A673 (cell line): ENCODE measurements at regions not wholly inside any gene's neighbourhood (a gene's known extent, or its start where the extent isn't known, plus 50 kb on each side); places are given as distances from the start of the nearest gene placed in this dataset.

Source experiments
- BruUV-seq: library from RNA; stranded (reverse); fragments of 400-500 nt; replicated peaks from 2 replicates; lab custom pipeline; 2021; lab: Mats Ljungman, UMichigan
- CTCF ChIA-PET: fragments of 300-600 bp; sonication (Branson Sonifier 250); formaldehyde crosslinking; loops from one replicate; lab custom pipeline; 2022; ENCODE audit warnings: antibody characterized with exemption; lab: Charles Lee
- POLR2A ChIA-PET: fragments of 300-600 bp; sonication (Branson Sonifier 250); formaldehyde crosslinking; loops from one replicate; lab custom pipeline; 2022; ENCODE audit warnings: antibody characterized with exemption; ENCODE audit not compliant: low non-redundant PET; lab: Charles Lee
- DNase-seq: peaks from one replicate; pipeline ENCODE4 v3.0.0-alpha.2; 2015; ENCODE audit warnings: low spot score
- H3K27ac ChIP-seq: fragments of 200-600 bp; sonication (generic); 2 replicates; pipeline ENCODE4 v1.5.1; 2016; ENCODE audit warnings: mixed run types, low read depth, mild to moderate bottlenecking, mixed read lengths, antibody characterized with exemption, low read length; ENCODE audit not compliant: poor library complexity, severe bottlenecking
- H3K27me3 ChIP-seq: fragments of 200-600 bp; sonication (generic); replicated peaks from 2 replicates; pipeline ENCODE4 v1.6.1; 2017; ENCODE audit warnings: mixed run types, low read depth, mild to moderate bottlenecking, mixed read lengths, antibody characterized with exemption, low read length; ENCODE audit not compliant: insufficient read depth, poor library complexity
- H3K36me3 ChIP-seq: fragments of 200-600 bp; sonication (generic); 2 replicates; pipeline ENCODE4 v1.6.1; 2016; ENCODE audit warnings: mixed run types, mild to moderate bottlenecking, mixed read lengths, antibody characterized with exemption, low read length; ENCODE audit not compliant: insufficient read depth, poor library complexity, severe bottlenecking
- H3K4me1 ChIP-seq: fragments of 200-600 bp; sonication (generic); 2 replicates; pipeline ENCODE4 v1.6.1; 2017; ENCODE audit warnings: mixed run types, mild to moderate bottlenecking, mixed read lengths, antibody characterized with exemption, low read length; ENCODE audit not compliant: insufficient read depth, poor library complexity, severe bottlenecking
- H3K4me3 ChIP-seq: fragments of 200-600 bp; sonication (generic); 2 replicates; pipeline ENCODE4 v1.5.1; 2016; ENCODE audit warnings: low read depth, mixed run types, mild to moderate bottlenecking, mixed read lengths, low read length; ENCODE audit not compliant: poor library complexity, severe bottlenecking
- H3K9me3 ChIP-seq: fragments of 200-600 bp; sonication (generic); 2 replicates; pipeline ENCODE4 v1.6.1; 2016; ENCODE audit warnings: mixed run types, low read depth, mild to moderate bottlenecking, mixed read lengths, antibody characterized with exemption, low read length; ENCODE audit not compliant: poor library complexity, severe bottlenecking
- CTCF ChIP-seq: fragments of 300-800, 200-600 bp; sonication (generic); conservative IDR thresholded peaks from 2 replicates; pipeline ENCODE4 v1.5.1; 2017; ENCODE audit warnings: low read depth, mild to moderate bottlenecking, antibody characterized with exemption, low read length, moderate library complexity, mixed read lengths
- EZH2 ChIP-seq: fragments of 200-600 bp; sonication (generic); IDR thresholded peaks from 2 replicates; pipeline ENCODE4 v1.6.1; 2017; ENCODE audit warnings: borderline replicate concordance, low read depth, mild to moderate bottlenecking, mixed read lengths, antibody characterized with exemption, low read length; ENCODE audit not compliant: poor library complexity, severe bottlenecking
- intact Hi-C: fragments of 100-400 bp; cut with micrococcal nuclease; formaldehyde crosslinking; loops from one replicate; pipeline ENCODE4 v1.10.0; 2022; ENCODE audit not compliant: unreplicated experiment

- TF ChIP-seq CTCF, result no peak
- no peak for TF ChIP-seq EZH2
- ChIA-PET POLR2A (no interaction called here), CTCF (no interaction called here)
- Histone ChIP-seq H3K27ac (no peak overlapping the region), H3K9me3 (no peaks in the 10 kb centered on the region), H3K36me3 (no peaks in the 10 kb centered on the region), H3K4me3 (no peak overlapping the region), H3K27me3 (no peaks in the 10 kb centered on the region), H3K4me1 (no peaks in the 10 kb centered on the region)
- intact Hi-C loops, result no loop called here
- no peak for DNase-seq
- no TSS peak for BruUV-seq
These were observed 1037.9 kb downstream of the ROBO2 start for GRCh38 chr3:78077842-78078241.

GRCh38 chr3:78079514-78079913 is 1039.6 kb downstream of the ROBO2 start:
- ChIA-PET POLR2A (no interaction called here), CTCF (no interaction called here)
- intact Hi-C loops, result no loop called here
- no peak overlapping the region for H3K4me3 ChIP-seq
- no peaks in the 10 kb centered on the region for H3K4me1 ChIP-seq
- no peak overlapping the region for H3K27ac ChIP-seq
- no peaks in the 10 kb centered on the region for H3K36me3 ChIP-seq
- H3K9me3 ChIP-seq, result no peaks in the 10 kb centered on the region
- no peak for DNase-seq
- BruUV-seq, result no TSS peak
- H3K27me3 ChIP-seq, result no peaks in the 10 kb centered on the region
- no peak for TF ChIP-seq CTCF
- TF ChIP-seq EZH2, result no peak

GRCh38 chr3:78086150-78086549 is 1046.3 kb downstream of the ROBO2 start:
- BruUV-seq, result no TSS peak
- H3K4me3 ChIP-seq, result no peak overlapping the region
- no peaks in the 10 kb centered on the region for H3K4me1 ChIP-seq
- H3K9me3 ChIP-seq, result no peaks in the 10 kb centered on the region
- H3K27me3 ChIP-seq, result no peaks in the 10 kb centered on the region
- no peak for DNase-seq
- POLR2A ChIA-PET, result no interaction called here
- TF ChIP-seq CTCF (no peak), EZH2 (no peak)
- CTCF ChIA-PET, result no interaction called here
- intact Hi-C loops, result no loop called here
- no peaks in the 10 kb centered on the region for H3K36me3 ChIP-seq
- H3K27ac ChIP-seq, result no peak overlapping the region
